NCI-H460 (cell line): ENCODE measurements at regions not wholly inside any gene's neighbourhood (a gene's known extent, or its start where the extent isn't known, plus 50 kb on each side); places are given as distances from the start of the nearest gene placed in this dataset.
"Not testable (repeated sequence)": the region's sequence is repeated elsewhere in the genome, so short reads cannot be mapped to it uniquely, and the experiment has no call there.

Experiments used
- DNase-seq: peaks from one replicate; pipeline ENCODE4 v3.0.0-alpha.2; 2016; ENCODE audit warnings: low read depth; ENCODE audit errors: extremely low read depth

GRCh38 chr5:104367978-104368377, 805.4 kb upstream of the NUDT12 start:
- DNase-seq = no peak

DNA sequence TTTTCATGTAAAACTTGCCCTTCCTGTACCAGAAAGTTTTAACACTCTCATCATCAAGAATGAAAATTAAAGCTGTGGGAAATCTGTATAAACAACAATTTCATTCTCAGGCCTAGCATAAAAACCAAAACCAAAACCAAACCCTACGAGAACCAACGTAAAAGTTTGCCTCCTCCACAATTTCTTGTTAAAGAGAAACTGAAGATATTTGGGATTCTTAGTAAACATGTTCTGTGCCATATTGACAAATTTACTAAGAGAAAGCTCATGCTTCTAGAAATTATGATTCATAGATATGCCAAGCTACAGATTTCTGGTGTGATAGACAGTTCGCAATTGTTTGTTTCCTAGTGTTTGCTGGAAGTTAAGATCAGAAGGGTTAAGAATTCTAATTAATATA, 801.0 kb upstream of the NUDT12 start:
- no peak for DNase-seq

DNA sequence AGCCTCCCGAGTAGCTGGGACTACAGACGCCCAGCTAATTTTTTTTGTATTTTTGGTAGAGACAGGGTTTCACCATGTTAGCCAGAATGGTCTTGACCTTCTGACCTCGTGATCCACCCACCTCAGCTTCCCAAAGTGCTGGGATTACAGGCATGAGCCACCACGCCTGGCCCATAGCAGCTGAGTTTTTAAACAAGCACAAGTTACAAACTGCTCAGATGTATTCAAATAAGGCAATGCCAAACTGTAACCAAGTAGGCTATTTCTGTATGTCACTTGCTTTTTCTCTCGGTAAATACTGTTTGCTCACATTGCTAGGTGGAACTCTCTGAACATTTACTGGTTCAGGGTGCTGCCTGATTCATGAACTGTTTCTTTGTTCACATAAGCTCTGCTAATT, 799.3 kb upstream of the NUDT12 start:
- DNase-seq = no peak

DNA sequence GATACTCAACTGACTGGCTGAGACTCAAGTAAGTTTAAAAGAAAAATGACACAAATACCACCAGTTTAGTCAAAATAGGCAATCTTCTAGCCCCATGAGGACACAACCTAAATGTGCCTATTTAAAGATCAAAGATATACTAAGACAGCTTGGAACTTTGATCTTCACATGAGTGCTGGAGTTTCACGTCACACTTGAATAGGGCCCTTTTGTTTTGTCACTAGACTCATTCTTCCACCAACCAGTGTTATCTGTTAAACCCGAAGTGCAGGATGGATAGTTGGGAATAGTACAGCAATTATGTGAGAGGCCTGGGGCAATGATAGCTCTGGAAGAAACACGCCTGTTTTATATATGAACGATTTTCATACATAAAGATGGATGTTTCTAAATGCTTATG, 792.8 kb upstream of the NUDT12 start:
- DNase-seq = no peak

GRCh38 chr5:104353371-104353770, 790.8 kb upstream of the NUDT12 start:
- DNase-seq = no peak

- no peak for DNase-seq
These were observed 790.4 kb upstream of the NUDT12 start for GRCh38 chr5:104352954-104353353.

DNA sequence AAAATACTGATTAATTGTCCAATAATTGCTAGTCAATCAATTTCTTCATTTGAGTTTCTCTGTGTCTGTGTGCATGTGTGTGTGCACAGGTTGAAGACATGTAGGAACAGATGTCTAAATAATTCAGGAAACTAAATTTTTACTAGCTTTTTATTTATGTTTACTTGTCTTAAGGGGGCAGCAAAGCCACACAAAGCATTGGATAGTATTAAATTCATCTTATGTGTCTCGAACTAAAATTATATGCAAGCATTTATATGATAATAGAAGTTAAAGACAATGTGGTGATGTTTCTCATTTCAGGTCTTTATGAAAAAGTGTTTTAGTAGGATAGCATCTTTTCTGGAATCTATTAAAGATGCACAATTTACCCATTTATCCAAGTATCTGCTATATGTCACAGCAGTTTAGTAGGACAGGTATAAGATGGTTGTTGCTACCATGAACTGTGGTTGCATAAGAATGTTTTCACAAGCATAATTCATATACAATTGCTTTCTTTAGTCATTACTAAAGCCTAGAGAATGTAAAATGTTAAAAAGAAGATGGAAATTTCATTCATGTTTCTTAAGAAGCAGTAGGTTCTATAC, 784.6 kb upstream of the NUDT12 start:
- DNase-seq = peak; percentile 41

- DNase-seq = no peak
These were observed 782.8 kb upstream of the NUDT12 start for GRCh38 chr5:104345222-104346016.

GRCh38 chr5:104344809-104345208, 782.2 kb upstream of the NUDT12 start:
- peak; percentile 15 for DNase-seq

DNA sequence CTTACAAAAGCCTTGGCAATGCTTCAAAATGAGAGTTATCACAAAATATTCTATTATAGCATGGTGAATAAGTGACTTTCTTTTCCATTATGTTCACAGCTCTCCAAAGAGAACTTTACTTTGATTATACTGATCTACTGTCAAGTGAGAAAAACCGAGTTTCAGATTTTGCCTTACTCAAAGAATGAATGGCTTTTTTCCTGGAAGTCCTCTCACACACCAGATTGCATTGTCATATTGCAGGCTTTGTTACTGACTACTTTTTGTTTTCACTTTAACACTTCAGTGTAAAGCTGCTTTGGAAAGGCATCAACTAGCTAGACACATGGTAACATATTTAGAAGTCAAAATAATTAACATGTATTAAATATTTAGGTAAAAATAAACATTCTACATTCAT, 765.2 kb upstream of the NUDT12 start:
- DNase-seq = no peak

DNA sequence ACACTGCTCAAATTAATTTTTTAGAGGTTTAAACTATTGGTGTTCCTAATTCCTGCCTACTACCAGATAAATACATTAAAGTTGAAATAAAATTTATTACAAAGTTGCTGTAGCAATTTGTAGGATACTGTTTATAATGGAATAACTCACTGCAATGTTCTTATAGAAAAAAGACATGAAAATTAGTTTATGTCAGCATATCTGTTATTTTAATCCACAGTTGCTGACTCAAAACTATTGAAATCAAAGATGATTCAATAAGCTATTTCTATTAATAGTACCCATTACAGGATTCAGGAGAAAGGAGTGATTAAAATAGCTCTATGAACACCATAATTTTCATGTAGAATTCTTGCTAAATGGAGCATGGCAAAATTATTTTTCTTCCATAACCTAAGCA, 764.4 kb upstream of the NUDT12 start:
- no peak for DNase-seq

GRCh38 chr5:104325356-104325755, 762.8 kb upstream of the NUDT12 start:
- no peak for DNase-seq

- DNase-seq = not testable (repeated sequence)
These were observed 754.1 kb upstream of the NUDT12 start for GRCh38 chr5:104316676-104317075.

DNA sequence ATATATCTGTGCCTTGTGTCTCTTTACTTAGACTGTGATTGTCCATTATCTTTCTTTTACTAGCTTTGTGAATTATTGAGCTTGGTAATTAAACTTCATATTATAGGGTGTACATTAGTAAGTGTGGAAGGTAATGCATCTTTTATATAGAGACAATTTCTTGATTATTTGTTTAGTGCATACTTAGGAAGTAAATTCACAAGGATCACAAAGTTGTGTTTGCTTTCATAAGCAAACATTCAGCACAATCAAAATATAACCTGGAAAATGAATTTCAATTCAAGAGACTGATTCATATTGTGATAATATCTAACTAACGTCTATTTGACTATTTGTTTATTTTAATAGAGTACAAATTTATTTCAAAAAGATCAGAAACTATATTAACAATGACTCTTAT, 749.9 kb upstream of the NUDT12 start:
- no peak for DNase-seq

DNA sequence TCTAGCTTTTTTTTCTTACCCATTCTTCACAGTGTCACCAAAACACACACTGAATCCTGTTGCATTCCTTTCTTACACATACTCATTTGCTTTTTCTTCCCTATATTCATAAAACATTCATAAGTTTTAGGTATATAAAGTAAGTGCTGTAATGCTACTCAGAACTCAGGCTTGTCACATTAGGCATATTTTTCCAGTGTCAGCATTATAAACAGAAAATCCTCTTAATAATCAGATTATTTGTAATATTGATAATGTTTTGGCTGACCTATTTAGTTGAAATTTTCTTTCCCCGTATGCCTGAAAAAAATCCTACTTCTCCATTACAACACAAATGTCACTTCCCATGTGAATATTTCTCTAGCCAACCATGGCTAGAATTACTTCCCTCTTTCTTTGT, 743.0 kb upstream of the NUDT12 start:
- no peak for DNase-seq

- no peak for DNase-seq
These were observed 737.6 kb upstream of the NUDT12 start for GRCh38 chr5:104299998-104300706.

- no peak for DNase-seq
These were observed 735.9 kb upstream of the NUDT12 start for GRCh38 chr5:104298518-104298917.

DNA sequence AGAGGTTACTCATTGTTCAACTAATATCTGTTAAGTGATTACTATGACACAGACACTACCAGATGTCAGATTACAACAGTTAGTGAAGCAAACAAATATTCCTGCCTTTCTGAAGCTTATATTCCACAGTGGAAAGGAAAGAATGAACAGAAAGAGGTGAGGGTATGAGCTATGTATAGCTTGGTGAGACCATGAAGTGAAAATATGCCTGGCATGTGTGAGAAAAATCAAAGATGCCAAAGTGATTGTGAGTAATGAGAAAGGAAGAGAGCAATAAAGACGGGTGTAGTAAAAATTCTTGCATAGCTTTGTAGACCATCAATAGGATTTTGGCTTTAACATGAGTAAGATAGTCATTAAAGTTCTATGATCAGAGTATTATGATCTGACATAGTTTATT, 734.5 kb upstream of the NUDT12 start:
- no peak for DNase-seq

GRCh38 chr5:104295991-104296390, 733.4 kb upstream of the NUDT12 start:
- no peak for DNase-seq

DNA sequence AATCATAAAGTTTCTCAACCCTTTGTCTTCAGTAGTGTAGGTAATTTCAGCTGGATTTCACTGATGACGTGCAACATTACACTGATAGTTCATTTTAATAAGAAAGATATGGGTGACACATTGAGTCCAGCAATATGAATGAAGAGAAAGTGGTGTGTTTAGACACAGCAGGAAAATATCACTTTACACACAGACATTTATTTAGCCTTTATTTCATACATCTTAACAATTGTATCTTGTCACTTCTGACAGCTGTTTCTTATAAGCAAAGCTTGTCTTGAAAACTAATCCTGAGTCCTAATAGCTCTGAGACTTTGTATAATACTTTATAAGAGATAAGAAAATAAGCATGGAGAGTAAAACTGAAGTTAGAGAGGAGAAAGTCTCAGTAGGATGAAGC, 720.5 kb upstream of the NUDT12 start:
- DNase-seq = no peak

GRCh38 chr5:104273725-104274124, 711.1 kb upstream of the NUDT12 start:
- no peak for DNase-seq
